ENCODE measurements at regions not wholly inside any gene's neighbourhood (a gene's known extent, or its start where the extent isn't known, plus 50 kb on each side); places are given as distances from the start of the nearest gene placed in this dataset.
"Not testable (repeated sequence)": the region's sequence is repeated elsewhere in the genome, so short reads cannot be mapped to it uniquely, and the experiment has no call there.

DNA sequence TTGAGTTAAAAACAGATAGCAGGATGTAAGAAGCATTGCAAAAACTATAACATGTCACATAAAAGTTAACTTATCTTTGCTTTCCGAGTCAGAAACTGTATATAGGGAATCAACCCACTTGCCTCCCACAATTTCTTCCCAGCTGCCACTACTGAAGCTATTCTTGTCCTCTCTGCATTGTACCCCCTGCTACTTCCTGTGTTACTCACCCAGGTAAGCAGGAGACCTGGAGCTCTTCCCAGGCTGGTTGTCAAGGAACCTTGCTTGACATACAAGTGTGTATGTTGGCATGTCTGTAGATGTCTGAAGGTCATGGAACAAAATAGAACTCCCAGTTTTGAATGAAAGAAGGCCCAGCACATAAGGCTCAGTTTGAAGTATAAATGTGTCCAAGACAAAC, 74.3 kb upstream of the LRRC4C start:
- H3K36me3 ChIP-seq = no peaks in the 10 kb centered on the region
- no peak overlapping the region for H3K4me3 ChIP-seq
- intact Hi-C loops (cut with micrococcal nuclease) = no loop called here
- TF ChIP-seq, protein P1, sequence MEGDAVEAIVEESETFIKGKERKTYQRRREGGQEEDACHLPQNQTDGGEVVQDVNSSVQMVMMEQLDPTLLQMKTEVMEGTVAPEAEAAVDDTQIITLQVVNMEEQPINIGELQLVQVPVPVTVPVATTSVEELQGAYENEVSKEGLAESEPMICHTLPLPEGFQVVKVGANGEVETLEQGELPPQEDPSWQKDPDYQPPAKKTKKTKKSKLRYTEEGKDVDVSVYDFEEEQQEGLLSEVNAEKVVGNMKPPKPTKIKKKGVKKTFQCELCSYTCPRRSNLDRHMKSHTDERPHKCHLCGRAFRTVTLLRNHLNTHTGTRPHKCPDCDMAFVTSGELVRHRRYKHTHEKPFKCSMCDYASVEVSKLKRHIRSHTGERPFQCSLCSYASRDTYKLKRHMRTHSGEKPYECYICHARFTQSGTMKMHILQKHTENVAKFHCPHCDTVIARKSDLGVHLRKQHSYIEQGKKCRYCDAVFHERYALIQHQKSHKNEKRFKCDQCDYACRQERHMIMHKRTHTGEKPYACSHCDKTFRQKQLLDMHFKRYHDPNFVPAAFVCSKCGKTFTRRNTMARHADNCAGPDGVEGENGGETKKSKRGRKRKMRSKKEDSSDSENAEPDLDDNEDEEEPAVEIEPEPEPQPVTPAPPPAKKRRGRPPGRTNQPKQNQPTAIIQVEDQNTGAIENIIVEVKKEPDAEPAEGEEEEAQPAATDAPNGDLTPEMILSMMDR (IDR thresholded peaks at IDR 0.05; ENCODE audit: borderline replicate concordance) = no peak
- H3K27me3 ChIP-seq (ENCODE audit: low read depth) = no peaks in the 10 kb centered on the region
- no peak overlapping the region for H3K27ac ChIP-seq (replicated peaks)
- DNase-seq = no peak
- H3K4me1 ChIP-seq = no peaks in the 10 kb centered on the region
- H3K9me3 ChIP-seq (replicated peaks) = no peaks in the 10 kb centered on the region

DNA sequence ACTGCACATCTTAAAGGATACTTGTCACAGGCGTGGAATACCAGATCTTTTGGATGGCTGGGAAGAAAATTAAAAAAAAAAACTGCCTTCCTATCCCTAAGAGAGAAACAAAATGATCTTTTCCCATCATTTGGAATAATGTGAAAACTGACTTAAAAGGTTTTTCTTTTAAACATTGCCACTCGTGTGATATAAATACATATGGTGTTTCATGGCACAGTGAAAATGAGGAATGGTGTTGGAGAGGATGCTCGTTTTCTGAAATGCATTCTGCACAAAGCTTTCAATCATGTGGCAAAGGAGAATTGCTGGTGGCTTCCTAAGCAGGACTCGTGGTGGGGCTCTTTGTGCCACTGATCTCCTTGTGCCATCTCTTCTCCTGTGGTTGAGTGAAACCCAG, 74.9 kb upstream of the LRRC4C start:
- Histone ChIP-seq H3K4me3 (no peak overlapping the region), H3K36me3 (no peaks in the 10 kb centered on the region), H3K27me3 (ENCODE audit: low read depth) (no peaks in the 10 kb centered on the region), H3K27ac (replicated peaks) (no peak overlapping the region), H3K4me1 (no peaks in the 10 kb centered on the region), H3K9me3 (replicated peaks) (no peaks in the 10 kb centered on the region)
- TF ChIP-seq, protein P1 (IDR thresholded peaks at IDR 0.05; ENCODE audit: borderline replicate concordance) = no peak
- DNase-seq = no peak
- intact Hi-C loops (cut with micrococcal nuclease) = no loop called here

DNA sequence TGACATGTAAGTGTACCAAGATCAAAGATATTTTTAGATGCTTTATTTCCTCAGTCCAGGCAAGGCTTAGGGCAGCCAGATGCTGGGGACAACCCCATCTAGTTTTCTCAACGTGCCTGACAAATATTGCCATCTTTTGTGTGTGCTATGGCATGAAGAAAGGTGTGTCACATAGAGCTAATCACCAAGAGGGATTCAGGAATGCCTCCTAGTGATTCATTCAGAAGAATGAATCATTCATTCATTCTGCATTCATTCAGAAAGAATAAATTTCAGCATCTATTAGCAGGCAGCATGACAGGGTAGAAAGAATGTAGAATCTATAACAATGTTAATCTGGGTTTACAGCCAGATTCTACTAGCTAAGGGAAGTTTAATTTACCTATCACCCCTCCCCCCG, 75.4 kb upstream of the LRRC4C start:
- H3K27me3 ChIP-seq (ENCODE audit: low read depth) = no peaks in the 10 kb centered on the region
- DNase-seq = no peak
- no peak overlapping the region for H3K4me3 ChIP-seq
- no peaks in the 10 kb centered on the region for H3K36me3 ChIP-seq
- no peak overlapping the region for H3K27ac ChIP-seq (replicated peaks)
- intact Hi-C loops (cut with micrococcal nuclease) = no loop called here
- TF ChIP-seq, protein P1 (IDR thresholded peaks at IDR 0.05; ENCODE audit: borderline replicate concordance) = no peak
- H3K4me1 ChIP-seq = no peaks in the 10 kb centered on the region
- no peaks in the 10 kb centered on the region for H3K9me3 ChIP-seq (replicated peaks)

DNA sequence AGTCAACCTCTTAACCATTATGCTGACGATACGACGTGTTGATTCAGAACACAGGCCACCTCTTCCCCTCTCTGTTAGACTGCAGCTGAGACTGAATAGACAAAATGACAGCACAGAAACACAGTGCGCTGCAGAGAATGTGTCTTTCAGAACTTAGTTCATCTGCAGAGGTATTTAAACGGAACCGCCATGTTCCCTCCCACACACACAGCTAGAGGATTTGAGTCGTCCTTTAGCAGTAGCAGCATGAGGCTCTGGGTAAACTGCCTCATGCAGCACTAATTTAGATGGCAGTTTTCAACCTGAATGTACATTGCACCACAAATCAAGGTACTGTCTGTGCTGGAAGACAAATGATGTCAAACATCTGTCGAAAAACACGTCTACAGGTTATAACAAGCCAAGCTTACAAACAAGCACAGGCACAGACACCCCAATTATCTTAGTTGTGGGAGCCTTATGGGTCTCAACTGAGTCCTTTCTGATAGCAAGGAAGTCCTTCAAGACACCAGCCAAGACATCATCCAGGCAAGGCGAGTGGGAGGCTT, 76.6 kb upstream of the LRRC4C start:
- TF ChIP-seq, protein P1 (IDR thresholded peaks at IDR 0.05; ENCODE audit: borderline replicate concordance) = no peak
- Histone ChIP-seq H3K4me1 (no peaks in the 10 kb centered on the region), H3K27me3 (ENCODE audit: low read depth) (no peaks in the 10 kb centered on the region), H3K9me3 (replicated peaks) (no peaks in the 10 kb centered on the region), H3K36me3 (no peaks in the 10 kb centered on the region), H3K4me3 (no peak overlapping the region), H3K27ac (replicated peaks) (no peak overlapping the region)
- no peak for DNase-seq
- intact Hi-C loops (cut with micrococcal nuclease) = no loop called here

DNA sequence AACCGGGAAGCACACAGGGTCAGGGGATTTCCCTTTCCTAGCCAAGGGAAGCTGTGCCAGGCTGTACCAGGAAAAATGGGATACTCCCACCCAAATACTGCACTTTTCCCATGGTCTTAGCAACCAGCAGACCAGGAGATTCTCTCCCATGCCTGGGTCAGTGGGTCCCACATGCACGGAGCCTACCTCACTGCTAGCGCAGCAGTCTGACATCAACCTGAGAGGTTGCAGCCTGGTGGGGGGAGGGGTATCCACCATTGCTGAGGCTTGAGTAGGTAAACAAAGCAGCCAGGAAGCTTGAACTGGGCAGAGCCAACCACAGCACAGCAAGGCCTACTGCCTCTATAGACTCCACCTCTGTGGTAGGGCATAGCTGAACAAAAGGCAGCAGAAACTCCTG, 85.5 kb upstream of the LRRC4C start:
- H3K4me3 ChIP-seq; H3K27me3 ChIP-seq (ENCODE audit: low read depth); DNase-seq; intact Hi-C loops (cut with micrococcal nuclease); H3K36me3 ChIP-seq; H3K27ac ChIP-seq (replicated peaks); H3K4me1 ChIP-seq: not testable (repeated sequence)
- H3K9me3 ChIP-seq (replicated peaks) = peaks cover 17% of the 10 kb centered on the region

DNA sequence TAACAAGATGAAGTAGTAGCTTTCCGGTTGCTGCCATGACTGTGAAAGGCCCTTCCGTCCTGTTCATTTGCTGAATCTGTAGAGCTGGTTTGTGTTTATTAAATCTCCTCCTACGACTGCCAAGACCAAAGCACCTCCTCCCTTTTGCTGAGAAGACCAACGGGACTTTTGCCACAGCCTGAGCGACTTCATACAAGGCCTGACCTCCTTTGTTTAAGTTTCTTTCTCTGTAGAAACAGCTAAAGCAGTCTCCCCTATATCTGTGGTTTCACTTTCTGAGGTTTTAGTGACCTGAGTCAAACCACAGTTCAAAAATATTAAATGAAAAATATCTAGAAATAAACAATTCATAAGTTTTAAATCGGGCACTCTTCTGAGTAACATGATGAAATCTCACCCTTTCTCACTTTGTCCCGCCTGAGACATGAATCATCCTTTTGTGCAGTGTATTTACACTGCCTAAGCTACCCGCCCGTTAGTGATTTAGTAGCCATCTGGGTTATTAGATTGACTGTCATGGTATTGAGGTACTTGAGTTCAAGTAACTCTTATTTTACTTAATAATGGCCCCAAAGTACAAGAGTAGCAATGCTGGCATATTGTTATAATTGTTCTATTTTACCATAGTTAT, 119.1 kb upstream of the LRRC4C start:
- Histone ChIP-seq H3K27me3 (ENCODE audit: low read depth) (no peaks in the 10 kb centered on the region), H3K4me1 (no peaks in the 10 kb centered on the region), H3K9me3 (replicated peaks) (peaks cover 6% of the 10 kb centered on the region), H3K27ac (replicated peaks) (no peak overlapping the region), H3K4me3 (no peak overlapping the region), H3K36me3 (no peaks in the 10 kb centered on the region)
- no peak for DNase-seq
- TF ChIP-seq, protein P1 (IDR thresholded peaks at IDR 0.05; ENCODE audit: borderline replicate concordance) = no peak
- intact Hi-C loops (cut with micrococcal nuclease) = no loop called here
